NCI-H2227 treated with DMSO at 0.1 percent for 48 hours (cell line): ENCODE measurements at regions not wholly inside any gene's neighbourhood (a gene's known extent, or its start where the extent isn't known, plus 50 kb on each side); places are given as distances from the start of the nearest gene placed in this dataset.
"Not testable (repeated sequence)": the region's sequence is repeated elsewhere in the genome, so short reads cannot be mapped to it uniquely, and the experiment has no call there.

ENCODE experiments used
- DNase-seq: peaks from one replicate; lab custom pipeline; 2025; lab: John Stamatoyannopoulos, UW

DNA sequence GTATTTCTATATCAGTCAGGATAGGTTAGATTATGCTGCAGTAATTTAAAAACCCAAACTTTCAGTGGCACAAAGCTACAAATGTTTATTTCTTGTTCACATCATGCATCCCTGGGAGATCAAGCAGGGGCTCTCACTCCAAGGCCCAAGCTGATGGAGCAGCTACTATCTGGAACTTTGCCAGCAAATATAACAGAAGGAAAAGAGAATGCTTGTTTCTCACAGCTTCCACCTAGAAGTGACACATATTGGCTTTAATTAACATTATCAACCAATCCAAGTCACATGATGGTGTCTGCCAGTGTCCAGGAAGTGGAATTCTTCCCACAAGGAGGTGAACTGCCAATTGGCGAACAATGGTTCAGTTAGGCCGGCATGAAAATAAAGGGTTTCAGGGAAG is 306.9 kb downstream of the BCL11A start:
- DNase-seq: no peak

GRCh38 chr2:60234274-60234986 is 319.0 kb downstream of the BCL11A start:
- DNase-seq: no peak

DNA sequence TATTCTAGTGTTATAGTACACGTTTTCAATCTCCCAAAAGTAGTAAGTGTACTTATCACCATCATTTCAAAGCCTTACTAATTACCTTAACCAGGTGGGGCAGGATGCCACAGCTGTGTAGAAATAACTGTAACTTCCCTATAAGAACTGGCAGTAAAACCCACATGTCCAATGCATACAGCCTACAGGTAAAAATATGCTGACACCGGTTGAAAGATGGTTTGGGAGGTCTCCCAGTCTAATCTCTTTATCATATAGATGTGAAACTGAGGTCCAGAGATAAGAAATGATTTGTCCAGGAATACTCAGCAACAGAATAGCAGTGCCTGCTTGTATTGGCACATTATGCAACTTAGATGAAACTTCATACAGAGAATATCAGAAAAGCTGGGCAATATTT is 322.9 kb downstream of the BCL11A start:
- no peak for DNase-seq

- DNase-seq: no peak
These were observed 323.4 kb downstream of the BCL11A start for GRCh38 chr2:60230037-60230436.

GRCh38 chr2:60226943-60227342 is 326.5 kb downstream of the BCL11A start:
- DNase-seq: no peak

DNA sequence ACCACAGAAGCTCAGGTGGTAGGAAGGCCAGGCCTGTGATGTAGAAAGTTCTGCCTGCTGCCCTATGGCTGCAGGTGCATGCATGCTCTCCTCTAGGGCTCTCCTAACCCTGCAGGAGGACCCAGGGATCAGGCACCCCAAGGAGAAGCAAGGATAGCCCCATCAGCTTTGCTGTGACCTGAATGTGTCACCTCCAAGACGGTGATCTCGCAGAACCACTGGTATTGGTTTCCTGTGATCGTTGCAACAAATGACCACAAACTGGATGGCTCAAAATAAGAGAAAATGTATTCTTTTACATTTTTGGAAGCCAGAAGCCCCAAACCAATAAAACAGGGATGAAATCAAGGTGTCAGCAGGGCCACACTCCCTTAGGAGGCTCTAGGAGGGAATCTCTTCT is 327.3 kb downstream of the BCL11A start:
- no peak for DNase-seq

DNA sequence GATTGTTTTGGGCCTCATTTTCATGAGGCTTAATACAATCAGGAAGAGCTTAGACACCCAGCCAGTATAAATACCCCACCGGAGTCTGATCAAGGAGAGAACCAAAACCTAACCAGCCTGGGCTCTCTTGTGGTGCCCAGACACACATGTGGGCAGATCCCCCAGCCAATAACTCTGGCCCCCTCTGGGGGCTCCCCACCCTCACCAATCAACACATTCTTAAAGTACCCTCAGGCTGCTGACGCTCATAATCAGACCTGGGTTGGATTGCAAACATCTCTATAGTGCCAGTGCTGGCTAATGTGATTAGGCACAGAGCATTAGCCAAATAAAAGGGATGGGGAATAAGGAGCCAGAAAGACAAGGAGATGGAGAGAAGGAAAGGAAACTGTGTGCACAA is 329.6 kb downstream of the BCL11A start:
- no peak for DNase-seq

DNA sequence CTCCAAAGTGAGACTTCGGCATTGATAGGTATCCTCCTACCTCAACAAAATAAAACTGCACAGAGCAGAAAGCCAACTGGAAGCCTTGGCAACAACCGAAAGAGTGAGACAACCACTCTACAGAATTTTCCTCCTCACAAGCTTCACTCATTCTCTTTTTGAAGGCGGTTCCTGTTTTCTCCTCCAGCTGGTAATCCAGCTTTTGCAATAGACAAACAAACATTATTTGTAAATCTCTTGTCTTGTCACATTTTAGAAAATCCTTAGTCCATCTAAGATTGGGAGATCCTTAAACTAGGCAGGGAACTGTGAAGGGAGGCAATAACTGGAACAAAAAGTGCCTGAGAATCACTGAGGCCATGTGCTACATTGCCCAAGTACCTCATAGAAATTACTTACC is 332.4 kb downstream of the BCL11A start:
- no peak for DNase-seq

GRCh38 chr2:60219536-60219935 is 333.9 kb downstream of the BCL11A start:
- no peak for DNase-seq

DNA sequence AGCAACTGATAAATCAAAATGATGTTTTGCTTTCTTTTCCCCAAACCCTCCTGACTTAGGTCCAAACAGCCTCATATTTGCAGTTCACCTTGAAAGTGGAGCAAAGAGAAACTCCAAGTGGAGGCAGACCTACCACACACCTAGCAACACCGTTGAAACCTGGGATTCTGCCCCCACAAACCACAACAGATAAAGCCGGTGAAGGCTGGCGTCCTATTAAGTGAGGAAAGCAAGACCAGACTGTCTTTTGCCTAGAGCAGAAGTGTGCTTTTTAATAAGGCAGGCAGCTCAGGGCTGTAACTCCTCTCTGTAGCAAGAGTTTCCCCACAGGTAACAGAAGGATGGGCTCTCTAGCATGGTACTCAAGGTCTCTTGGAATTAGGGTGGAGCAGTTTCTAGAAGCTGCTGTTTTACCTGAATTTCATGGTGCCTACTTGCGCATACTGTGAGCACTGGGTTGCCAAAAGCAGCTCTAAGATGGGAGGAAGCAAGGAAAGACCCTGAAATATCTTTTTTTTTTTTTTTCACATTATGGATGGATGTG is 336.9 kb downstream of the BCL11A start:
- DNase-seq: no peak

GRCh38 chr2:60215386-60215901 is 338.0 kb downstream of the BCL11A start:
- peak; percentile 61 for DNase-seq

- DNase-seq: no peak
These were observed 338.9 kb downstream of the BCL11A start for GRCh38 chr2:60214626-60214875.

GRCh38 chr2:60213865-60214625 is 339.4 kb downstream of the BCL11A start:
- DNase-seq: no peak

DNA sequence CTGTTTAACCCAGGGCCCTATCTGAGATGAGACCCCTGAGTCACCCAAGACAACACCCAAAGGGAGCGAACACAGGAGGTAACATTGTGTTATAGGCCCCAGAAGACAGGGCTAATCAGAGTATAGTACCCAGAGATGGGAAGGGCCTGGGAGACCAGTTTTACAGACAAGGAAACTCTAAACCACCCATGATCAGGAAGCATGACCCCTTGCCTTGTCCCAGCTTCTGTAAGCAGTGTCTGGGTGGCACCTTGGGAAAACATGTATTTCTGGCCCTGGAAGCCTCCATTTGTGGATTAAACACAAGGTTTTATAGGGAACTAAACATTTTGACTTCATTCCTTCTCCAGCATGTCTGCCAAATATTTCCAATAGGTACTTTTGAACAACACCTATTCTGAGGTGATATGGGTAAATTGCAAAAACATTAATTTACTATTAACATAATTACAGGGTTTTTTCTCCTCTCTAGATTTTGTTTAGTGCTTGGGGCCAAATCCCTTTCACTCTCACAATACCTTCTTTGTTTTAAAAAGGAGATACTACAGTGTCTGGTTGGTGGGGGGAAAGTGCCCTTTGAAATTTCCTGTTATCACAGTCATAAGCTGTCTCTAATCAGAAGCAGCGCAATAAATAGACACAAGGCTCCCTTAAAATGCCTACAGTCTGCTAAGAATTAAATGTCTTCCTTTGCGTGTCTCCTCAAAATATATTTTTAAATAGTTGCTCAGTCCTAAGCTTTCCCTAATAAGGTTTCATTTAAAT is 341.1 kb downstream of the BCL11A start:
- no peak for DNase-seq

GRCh38 chr2:60189006-60189405 is 364.4 kb downstream of the BCL11A start:
- not testable (repeated sequence) for DNase-seq

DNA sequence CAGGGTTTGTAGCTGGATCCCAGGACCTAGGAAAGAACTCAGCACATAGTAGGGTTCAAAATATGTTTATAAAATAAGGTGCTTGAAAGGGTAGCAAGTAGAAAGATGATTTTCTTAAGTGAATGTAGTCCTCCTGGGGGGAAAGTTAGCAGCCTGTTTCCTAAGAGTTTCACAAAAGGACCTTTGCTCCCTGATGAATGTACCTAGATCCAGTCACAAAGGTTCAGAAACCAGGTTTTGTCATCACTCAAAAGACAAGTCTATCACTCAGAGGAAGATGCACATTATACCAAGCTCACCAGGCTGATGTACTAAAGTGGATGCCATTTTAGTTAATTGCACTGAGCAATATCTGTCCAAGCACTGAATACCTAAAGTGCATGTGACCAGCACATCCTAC is 378.2 kb downstream of the BCL11A start:
- DNase-seq: no peak

GRCh38 chr2:60174146-60174545 is 379.3 kb downstream of the BCL11A start:
- DNase-seq: no peak

- DNase-seq: no peak
These were observed 380.7 kb downstream of the BCL11A start for GRCh38 chr2:60172801-60173200.

DNA sequence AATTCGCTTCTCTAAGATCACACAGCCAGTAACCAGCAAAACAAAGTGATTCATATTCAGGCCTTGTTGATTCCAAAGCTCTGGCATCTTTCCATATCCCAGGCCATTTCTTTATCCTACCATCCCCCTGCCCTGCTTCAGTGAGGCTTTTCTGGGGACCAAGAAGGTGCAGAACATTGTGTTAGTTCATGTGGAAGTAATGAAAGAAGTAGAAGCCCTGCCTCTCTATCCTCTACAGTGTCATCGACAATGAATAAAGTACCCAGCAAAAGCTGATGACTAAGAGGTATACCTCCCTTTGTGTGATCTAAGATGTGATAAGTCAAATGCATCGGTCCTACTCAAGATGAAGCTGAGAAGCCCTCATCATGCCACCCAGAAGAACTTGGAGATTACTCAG is 383.2 kb downstream of the BCL11A start:
- no peak for DNase-seq

DNA sequence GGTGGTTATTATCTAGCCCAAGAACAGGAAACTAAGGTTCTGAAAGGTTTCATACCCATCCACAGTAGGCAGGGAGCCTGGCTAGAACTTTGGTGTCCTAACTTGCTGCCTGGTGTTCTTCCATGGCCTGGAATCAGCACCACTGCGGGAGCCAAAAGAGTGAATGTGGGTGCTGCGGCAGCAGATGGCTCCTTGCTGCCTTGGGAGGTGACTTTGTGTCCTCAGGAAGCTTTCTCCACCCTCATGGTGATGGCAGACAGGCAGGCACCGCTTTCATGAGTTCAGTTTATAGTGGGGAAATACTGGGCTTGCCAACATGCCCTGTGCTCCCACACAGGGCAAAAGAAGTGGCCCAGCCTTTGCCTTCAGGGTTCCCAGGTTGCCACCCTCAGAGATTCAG is 385.2 kb downstream of the BCL11A start:
- DNase-seq: no peak

DNA sequence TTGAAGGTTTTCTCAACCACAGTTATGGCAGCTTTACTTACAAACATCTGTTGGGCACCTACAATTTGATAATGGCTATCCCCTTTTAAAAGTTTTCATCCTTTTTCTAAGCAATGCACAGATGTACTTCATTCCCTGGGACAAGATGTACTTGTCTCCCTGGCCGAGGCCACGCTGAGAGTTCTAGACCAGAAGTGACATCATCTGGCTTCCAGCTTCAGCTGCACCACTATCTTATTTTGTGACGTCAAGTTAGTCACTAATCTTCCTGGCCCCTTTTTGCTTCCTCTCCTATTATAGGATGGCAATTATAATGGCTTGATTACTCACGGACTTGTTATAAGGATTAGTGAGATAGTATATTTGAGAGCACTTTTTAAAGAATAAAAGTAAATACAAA is 386.4 kb downstream of the BCL11A start:
- DNase-seq: no peak

DNA sequence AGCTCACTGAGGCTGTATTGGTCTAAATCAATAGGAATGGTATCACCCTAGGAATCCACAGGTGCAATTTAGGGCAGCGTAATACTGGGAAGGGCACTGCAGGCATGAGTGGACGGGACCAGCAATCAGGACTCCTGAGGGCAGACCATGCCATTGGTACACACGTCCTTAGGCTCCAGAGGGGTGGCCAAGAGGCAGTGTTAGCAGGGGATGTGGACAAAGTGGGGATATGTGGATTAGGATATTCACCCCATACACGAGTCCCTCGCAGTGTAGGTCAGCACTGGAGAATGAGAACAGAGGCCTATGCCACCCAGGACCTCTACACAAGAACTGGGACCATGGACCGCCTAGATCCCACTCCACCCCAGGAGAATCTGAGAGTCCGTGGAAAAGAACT is 389.8 kb downstream of the BCL11A start:
- DNase-seq: no peak

DNA sequence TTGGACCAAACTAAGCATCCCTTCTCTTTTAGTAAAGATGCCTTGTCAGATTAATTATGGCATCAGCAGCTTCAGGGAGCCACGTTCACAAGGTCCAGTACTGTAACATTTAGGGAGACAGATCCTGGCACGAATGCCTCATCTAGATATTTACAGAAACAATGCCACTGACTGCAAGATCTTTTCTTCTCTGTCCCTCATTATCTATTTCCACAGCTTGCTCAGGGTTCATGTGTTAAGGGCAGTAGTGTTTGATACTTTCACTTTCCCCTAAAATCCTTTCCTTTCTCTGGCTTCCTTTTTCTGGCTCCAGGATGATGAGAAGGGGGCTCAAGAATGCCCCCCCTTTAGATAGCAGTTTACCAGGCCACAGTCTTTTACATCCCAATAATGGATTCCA is 393.9 kb downstream of the BCL11A start:
- no peak for DNase-seq
